LHCN-M2 (cell line): ENCODE measurements at regions not wholly inside any gene's neighbourhood (a gene's known extent, or its start where the extent isn't known, plus 50 kb on each side); places are given as distances from the start of the nearest gene placed in this dataset.

Source experiments
- DNase-seq: peaks from one replicate; pipeline ENCODE4 v3.0.0-alpha.2; 2012; ENCODE audit warnings: low read depth

- no peak for DNase-seq
Measured at GRCh38 chr7:10257438-10257837, 716.2 kb upstream of the PHF14 start.

GRCh38 chr7:10266976-10267375, 706.7 kb upstream of the PHF14 start:
- no peak for DNase-seq

DNA sequence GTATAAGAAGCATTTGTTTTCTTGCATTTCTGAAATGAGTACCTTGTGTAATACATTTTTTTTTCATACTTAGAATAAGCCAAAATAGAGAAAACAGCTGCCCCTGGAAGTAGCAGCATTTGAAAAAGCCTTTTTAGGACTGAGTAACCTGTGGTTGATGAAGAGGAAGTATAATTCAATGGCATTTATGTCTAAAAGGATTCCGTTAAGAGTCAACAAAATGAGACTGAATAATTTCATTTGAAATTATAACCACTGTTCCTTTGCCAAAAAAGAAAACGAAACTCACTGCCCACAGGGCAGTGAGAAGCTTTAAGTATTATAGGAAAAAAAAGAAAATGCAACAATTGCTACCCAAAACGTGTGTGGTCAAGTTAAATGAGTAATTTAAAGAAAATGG, 705.6 kb upstream of the PHF14 start:
- DNase-seq, result no peak

GRCh38 chr7:10282909-10283308, 690.8 kb upstream of the PHF14 start:
- DNase-seq, result no peak

DNA sequence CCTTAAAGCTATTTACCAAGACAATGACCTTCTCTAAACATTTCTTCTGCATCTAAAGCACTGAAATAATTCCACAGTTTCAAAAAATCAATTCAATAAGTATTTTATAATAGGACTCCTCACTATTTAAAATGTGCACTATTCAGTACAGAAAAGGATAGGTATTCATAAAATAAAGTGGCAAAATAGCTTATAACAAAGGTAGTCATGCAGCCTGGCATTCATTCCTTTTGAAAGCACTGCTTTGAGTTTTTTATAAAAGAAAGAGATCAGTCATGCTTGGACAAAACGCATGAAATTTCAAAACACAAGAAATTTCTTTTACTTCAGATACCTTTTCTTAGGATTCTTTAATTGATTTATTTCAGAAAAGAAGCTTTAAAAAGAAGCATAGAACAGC, 689.7 kb upstream of the PHF14 start:
- no peak for DNase-seq

DNA sequence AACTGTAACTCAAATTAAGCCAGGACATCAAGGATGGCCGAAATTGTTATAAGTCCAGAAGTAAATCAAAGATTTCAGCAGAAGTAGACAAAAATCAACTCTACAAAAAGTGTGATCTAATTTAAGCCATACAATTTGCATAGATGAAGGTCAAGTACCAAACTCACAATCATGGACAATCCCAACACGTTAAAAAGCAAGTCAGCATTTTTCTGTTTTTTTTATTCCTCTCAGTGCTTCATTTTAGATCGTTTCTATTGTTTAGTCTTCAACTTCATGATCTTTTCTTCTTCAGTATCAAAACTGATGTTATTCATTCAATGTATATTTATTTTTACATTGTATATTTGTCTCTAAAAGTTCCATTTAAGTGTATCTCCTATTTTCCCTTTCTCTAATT, 674.3 kb upstream of the PHF14 start:
- no peak for DNase-seq

- DNase-seq, result no peak
Measured at GRCh38 chr7:10300577-10300976, 673.1 kb upstream of the PHF14 start.

DNA sequence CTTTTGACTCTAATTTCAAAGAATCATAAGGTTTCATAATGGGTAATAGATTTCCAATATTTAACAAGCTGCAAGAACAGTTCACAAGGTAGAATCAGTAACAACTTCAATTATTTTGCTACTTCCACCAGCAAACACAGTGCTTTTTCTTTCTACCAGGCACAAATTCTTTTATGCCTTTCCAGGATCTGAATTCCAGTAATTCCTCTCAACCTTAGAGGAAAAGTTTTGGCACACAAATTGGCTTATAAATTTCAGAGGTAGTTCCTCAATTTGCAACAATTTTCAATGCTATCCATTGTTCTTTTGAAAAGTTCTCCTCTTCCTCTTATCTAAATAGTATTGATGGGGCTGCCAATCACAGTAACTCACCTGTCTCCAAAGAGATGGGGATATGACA, 665.4 kb upstream of the PHF14 start:
- no peak for DNase-seq

DNA sequence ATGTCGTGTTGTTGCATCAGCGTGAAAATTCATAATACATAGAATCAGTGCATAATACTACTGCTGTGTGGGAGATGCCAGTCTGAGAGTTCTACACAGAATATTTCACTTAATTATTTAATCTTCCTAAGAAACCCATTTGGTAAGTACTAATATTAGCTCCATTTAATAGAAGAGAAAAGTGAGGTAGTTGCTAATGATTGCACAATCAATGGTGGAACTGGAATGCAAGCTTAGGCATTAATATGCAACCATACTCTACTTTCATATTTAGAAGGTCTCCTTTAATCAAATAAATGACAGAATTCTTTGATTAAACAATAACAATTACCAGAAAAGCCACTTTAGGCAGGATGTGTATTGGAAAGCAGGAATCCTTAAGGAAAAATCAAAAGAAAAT, 660.7 kb upstream of the PHF14 start:
- DNase-seq, result no peak

- DNase-seq, result no peak
Measured at GRCh38 chr7:10315881-10316280, 657.8 kb upstream of the PHF14 start.

GRCh38 chr7:10316488-10316887, 657.2 kb upstream of the PHF14 start:
- DNase-seq, result no peak

DNA sequence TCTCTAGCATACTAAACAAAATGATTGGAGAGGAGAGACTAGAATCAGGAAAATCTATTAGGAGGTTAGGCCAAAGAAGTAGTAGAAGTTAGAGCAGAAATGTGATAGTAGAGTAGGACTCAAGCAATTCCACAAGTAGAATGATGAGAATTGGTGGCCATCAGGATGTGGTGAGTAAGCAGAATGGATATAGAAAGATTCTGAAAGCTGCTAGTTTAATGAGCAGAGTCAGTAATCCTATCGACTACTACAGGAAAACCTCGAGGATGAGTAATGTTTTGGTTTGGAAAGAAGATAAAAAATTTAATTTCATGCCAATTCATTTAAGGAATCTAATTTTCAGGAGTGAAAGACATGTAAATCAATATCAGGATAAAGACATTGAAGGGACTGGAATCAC, 648.3 kb upstream of the PHF14 start:
- DNase-seq, result no peak

DNA sequence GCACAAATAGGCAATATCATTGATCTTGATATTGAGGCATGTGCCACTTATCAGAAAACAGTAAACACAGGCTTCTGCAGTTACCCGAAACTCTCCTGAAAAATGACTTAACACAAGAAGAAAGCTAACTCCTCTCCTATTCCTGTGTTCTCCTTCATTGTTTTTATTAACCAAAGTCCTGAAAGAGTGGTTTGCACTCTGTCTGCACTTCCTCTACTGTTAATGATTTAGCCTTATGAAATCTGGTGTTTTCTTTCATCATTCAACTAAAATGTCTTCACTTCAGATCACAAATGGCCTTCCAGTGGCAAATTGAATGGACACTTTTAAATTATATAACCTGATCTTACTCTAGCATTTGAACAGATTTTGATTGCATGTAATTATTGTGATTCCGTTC, 630.6 kb upstream of the PHF14 start:
- DNase-seq, result no peak

DNA sequence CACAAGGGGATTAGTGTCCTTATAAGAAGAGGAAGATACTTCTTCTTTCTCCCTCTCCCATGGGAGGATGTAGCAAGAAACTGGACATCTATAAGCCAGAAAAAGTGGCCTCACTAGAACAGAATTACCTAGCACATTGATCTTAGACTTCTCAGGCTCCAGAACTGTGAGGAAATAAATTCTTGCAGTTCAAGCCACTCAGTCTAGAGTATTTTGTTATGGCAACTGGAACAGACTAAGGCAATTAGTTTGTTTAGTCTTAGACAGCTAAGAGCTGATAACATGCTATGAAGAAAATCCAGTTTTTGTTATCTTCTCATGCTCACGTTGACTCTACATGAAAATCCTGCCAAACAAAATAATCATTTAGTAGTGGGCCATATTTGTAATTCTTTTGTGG, 627.6 kb upstream of the PHF14 start:
- DNase-seq, result no peak

GRCh38 chr7:10355816-10356215, 617.9 kb upstream of the PHF14 start:
- no peak for DNase-seq

GRCh38 chr7:10360050-10360449, 613.6 kb upstream of the PHF14 start:
- no peak for DNase-seq

DNA sequence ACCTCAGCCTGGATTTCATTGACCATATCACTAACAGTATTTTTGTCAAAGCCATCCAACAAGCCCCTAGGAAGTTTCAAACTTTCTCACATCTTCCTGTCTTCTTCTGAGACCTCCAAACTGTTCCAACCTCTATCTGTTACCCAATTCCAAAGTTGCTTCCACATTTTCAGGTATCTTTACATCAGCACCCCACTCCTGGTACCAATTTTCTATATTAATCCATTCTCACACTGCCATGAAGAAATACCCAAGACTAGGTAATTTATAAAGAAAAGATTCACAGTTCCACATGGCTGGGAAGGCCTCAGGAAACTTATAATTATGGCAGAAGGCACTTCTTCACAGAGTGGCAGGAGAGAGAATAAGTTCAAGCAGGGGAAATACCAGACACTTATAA, 571.9 kb upstream of the PHF14 start:
- DNase-seq, result no peak

- DNase-seq, result peak; percentile 50
Measured at GRCh38 chr7:10412422-10413019, 561.2 kb upstream of the PHF14 start.

- DNase-seq, result no peak
Measured at GRCh38 chr7:10418985-10419384, 554.7 kb upstream of the PHF14 start.

GRCh38 chr7:10429031-10429430, 544.6 kb upstream of the PHF14 start:
- DNase-seq, result peak; percentile 94

DNA sequence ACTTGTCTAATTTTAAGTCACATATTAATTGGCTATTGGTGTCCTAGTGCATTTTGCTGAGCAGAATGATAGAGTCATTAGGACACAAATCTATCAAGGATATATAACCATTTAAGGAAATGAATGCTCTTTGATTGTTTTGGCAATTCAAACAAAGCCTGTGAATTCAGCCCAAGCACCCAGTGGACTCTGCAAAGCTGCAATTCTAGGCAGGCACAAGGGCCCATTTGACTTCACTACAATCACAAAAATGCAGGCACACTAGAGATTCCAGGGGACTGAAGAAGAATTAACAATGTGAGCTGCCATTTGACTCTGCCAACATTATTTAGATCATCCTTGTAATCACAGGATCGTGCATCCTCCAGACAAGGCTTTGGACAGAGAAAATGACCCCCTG, 544.2 kb upstream of the PHF14 start:
- peak; percentile 56 for DNase-seq

- no peak for DNase-seq
Measured at GRCh38 chr7:10436302-10436701, 537.4 kb upstream of the PHF14 start.

DNA sequence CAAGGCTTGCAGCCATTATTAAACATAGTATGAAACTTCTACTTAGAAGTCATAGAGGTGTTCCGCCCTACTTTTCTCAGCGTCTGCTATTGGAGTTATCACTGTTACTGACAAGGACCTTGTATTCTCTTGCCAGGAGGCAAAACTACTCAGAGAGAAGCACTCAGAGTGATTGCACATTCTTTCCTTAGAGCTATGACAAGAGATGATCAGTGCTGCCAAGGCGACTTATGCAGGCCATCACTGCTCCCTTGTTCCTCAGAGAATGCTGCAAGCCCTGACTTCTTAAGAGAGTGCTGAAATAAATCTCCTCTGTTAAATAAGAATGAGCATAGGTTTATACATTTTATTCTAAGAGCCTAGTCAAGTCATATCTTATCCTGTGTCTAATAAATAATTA, 534.6 kb upstream of the PHF14 start:
- no peak for DNase-seq

- DNase-seq, result no peak
Measured at GRCh38 chr7:10455936-10456335, 517.7 kb upstream of the PHF14 start.
